Cardiac fibroblast (primary cell): ENCODE measurements at regions not wholly inside any gene's neighbourhood (a gene's known extent, or its start where the extent isn't known, plus 50 kb on each side); places are given as distances from the start of the nearest gene placed in this dataset.

ENCODE experiments used
- DNase-seq, 2 donors: peaks; one replicate each; pipeline versions ENCODE4 v3.0.0 to v3.0.0-alpha.2; 2010; ENCODE audit warnings: low read depth in 2 of 2
- H3K4me3 ChIP-seq, 2 donors: replicated peaks in 1 of 2; 1 replicate in 1 of 2; 2 replicates in 1 of 2; pipeline ENCODE4 v1.5.1; 2011; ENCODE audit warnings: low read depth in 2 of 2, low read length in 2 of 2, mild to moderate bottlenecking in 2 of 2, moderate library complexity in 1 of 2
- TF ChIP-seq, protein P1 (sequence below): IDR thresholded peaks from one replicate; pipeline ENCODE4 v1.5.1; 2011; ENCODE audit warnings: low read depth, mild to moderate bottlenecking, low read length, inconsistent platforms

DNA sequence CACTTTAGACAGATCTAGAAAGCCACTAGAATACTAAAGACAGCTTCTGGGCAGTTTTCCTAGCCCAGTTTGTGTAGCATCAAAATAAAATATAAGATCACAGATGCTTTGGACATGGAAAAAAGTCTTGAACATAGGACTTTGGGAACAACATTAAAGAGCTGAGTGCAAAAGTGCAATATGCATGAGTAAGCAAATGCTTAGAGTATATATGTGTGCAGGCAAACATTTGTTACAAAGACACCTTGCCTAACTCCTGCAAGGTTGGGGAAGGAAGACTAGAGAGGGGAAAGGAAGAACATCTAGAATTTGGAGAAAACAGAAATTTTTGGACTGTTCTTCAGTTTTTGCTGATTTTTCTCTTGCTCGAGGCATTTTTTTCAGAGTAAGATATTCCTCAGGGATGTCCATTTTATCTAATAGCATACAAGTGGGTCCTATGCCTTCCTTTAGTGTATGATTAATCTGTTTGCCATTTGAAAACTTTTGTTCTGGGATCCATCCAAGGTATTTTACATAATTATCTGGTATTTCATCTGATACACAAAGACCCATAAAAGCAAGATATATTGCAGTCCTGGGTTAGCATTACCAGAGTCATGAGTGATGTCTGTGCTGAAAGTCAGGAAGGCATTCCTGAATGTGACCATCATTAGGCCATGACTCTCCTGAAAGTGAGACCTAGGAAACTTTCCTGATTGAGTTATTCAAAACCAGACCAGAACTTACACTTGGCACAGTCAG is 142.0 kb upstream of the RGMB start:
- peak; percentile 15 to 65 for DNase-seq
- TF ChIP-seq, protein P1, sequence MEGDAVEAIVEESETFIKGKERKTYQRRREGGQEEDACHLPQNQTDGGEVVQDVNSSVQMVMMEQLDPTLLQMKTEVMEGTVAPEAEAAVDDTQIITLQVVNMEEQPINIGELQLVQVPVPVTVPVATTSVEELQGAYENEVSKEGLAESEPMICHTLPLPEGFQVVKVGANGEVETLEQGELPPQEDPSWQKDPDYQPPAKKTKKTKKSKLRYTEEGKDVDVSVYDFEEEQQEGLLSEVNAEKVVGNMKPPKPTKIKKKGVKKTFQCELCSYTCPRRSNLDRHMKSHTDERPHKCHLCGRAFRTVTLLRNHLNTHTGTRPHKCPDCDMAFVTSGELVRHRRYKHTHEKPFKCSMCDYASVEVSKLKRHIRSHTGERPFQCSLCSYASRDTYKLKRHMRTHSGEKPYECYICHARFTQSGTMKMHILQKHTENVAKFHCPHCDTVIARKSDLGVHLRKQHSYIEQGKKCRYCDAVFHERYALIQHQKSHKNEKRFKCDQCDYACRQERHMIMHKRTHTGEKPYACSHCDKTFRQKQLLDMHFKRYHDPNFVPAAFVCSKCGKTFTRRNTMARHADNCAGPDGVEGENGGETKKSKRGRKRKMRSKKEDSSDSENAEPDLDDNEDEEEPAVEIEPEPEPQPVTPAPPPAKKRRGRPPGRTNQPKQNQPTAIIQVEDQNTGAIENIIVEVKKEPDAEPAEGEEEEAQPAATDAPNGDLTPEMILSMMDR, result no peak
- H3K4me3 ChIP-seq, result no peak overlapping the region

DNA sequence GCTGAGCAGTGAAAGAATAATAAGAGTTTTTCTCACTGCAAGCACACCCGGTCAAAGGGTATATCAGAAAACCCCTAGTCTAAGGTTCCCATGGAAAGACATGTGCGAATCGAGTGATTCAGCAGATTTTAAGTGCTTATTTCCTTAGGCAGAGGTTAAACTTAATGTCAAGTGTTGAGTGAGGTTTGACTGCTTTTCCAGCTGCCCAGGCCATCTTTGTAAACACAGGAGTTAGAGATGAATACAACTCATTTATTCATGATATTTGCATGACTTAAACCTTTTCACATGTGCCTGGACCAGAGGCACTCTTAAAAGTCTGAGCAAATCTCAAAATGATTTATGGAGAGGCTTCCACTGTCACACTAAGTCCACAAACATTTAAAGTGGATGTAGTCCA is 137.8 kb upstream of the RGMB start:
- TF ChIP-seq, protein P1, result no peak
- H3K4me3 ChIP-seq, result no peak overlapping the region
- DNase-seq, result peak in 1 of 2 donors; percentile 14

DNA sequence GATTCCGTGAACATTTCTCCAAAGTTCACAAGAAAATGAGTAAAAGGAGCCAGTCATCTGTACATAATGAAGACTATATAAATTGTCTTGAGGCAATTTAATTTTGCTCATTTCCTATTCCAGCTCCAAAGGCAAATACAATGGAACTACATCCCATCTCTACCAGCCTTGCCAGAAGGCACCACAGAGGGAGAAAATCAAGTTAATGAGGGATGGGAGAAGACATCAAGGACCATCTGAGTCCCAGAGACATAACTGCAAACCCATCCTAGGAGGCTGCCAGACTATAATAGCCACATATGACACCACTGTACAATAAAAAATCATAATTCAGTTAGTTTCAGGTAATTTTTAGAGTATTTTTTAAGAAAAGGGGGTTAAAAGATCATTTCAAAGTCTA is 136.3 kb upstream of the RGMB start:
- TF ChIP-seq, protein P1, result no peak
- no peak for DNase-seq
- H3K4me3 ChIP-seq, result no peak overlapping the region

DNA sequence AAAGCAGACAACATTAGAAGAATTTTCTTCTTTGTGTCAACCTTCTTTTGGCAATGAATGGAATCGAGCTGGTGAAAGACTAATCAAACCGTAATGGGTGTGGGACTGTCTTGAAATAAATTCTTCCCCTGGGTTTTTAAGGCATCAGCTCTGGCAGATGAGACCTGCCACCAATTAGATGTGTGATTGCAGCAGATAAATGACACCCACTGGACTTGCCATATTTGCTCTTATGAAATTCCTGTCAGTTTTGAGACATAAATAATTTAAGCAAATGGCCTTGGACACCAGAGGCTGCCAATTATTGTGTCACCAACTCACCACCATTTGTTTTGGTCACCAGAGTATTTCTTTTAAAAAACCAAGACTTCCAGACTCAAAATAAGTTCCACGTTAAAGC is 135.9 kb upstream of the RGMB start:
- DNase-seq, result no peak
- TF ChIP-seq, protein P1, result no peak
- H3K4me3 ChIP-seq, result no peak overlapping the region

DNA sequence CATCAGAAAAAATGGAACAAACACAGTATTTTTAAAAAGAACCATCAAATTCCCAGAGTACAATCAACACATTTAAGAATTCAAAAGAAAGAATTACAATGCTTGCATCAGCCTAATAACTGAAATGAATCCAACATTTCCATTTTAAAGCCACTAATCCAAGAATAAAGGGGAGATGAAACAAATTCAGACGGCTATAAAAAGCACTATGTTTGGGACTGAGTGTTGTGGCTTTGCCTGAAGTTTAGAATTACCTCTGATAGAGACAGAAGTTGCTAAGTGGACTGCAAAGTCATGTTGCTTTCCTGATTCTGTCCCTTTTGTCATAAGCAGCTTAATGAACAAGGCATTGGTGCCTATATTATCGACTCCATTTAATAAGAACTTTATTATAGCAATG is 135.4 kb upstream of the RGMB start:
- TF ChIP-seq, protein P1, result no peak
- DNase-seq, result no peak
- H3K4me3 ChIP-seq, result no peak overlapping the region

DNA sequence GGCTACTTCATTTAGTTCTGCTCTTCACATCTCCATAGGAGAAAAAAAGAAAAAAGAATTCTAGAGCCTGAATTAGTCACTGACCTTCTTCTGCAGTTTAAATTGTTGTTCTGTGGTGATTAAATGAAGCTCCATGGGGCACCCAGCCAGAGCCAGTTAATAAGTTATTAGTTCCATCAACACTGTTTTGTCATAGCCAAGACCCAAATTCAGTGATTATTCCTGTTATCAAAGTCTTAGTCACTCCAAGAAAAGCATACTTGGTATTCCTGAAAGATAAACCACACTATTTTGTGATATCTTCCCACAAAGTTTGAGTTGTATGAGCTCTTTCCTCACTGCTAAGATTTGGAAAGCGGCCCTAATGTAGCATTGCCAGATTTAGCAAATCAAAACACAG is 134.8 kb upstream of the RGMB start:
- no peak overlapping the region for H3K4me3 ChIP-seq
- TF ChIP-seq, protein P1, result no peak
- peak; percentile 39 to 74 for DNase-seq

DNA sequence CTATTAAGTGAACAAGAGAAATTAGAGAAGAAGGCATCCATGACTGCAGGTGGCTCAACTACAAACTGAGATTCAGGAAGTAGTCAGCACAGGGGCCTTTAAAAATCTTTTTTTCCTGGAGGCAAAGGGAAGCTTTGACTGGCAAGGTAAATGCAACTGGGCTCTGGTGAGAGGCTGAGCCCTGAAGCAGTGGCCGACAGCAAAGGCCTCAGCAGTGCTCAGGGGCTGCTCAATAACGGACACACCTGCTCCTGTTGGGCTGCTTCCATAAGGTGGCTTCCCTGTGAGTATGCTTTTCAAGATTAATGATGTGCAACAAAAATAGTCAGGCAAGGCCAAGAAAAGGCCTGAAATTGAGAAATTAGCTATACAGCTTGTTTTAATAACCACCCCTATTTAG is 134.2 kb upstream of the RGMB start:
- DNase-seq, result no peak

More for the DNA sequence above, 134.2 kb upstream of the RGMB start:
- no peak overlapping the region for H3K4me3 ChIP-seq
- TF ChIP-seq, protein P1, result no peak
